ENCODE measurements at regions not wholly inside any gene's neighbourhood (a gene's known extent, or its start where the extent isn't known, plus 50 kb on each side); places are given as distances from the start of the nearest gene placed in this dataset.
A peak's percentile ranks its signal among the peaks of the same experiment; 100 is the strongest.

GRCh38 chr6:43910638-43911353 is 140.8 kb downstream of the VEGFA start (continued):
- TF ChIP-seq POLR3A (IDR thresholded peaks at IDR 0.05; ENCODE audit: borderline replicate concordance, extremely low read depth, insufficient read depth, insufficient read length) (no peak), NFYB (IDR thresholded peaks at IDR 0.05; ENCODE audit: extremely low read depth, insufficient read length) (no peak), C11orf30 (IDR thresholded peaks at IDR 0.05; ENCODE audit: low read depth) (no peak), TFAM (CRISPR knock-in tag; conservative IDR thresholded peaks at IDR 0.05) (no peak), THRAP3 (IDR thresholded peaks at IDR 0.05; ENCODE audit: borderline replicate concordance) (no peak), ZNF408 (CRISPR knock-in tag; IDR thresholded peaks at IDR 0.05; ENCODE audit: low read depth) (no peak), EGR1 (conservative IDR thresholded peaks at IDR 0.05) (no peak), PHF8 (IDR thresholded peaks at IDR 0.05; ENCODE audit: borderline replicate concordance, low read length) (peak; percentile 16; the same call in 1 of the 2 replicates), BCL6 (CRISPR knock-in tag; IDR thresholded peaks at IDR 0.05) (peak; percentile 41; the same call in 1 of the 2 replicates), REST (IDR thresholded peaks at IDR 0.05; ENCODE audit: borderline replicate concordance) (0 out of 2 replicates have a peak, but pooled peaks have one; percentile 27), REST (CRISPR knock-in tag; IDR thresholded peaks at IDR 0.05; ENCODE audit: low read depth) (peak; percentile 56; the same call in 1 of the 2 replicates), FOXK2 (conservative IDR thresholded peaks at IDR 0.05 in 1 of 2, IDR thresholded peaks at IDR 0.05 in 1 of 2; ENCODE audit: low read depth in 2 of 2) (peak in 1 of 2 experiments; percentile 79; a peak in 3 of 4 replicates), MAFF (IDR thresholded peaks at IDR 0.05; ENCODE audit: low read length) (no peak), MTA2 (IDR thresholded peaks at IDR 0.05; ENCODE audit: low read depth) (no peak), NRF1 (conservative IDR thresholded peaks at IDR 0.05 in 1 of 2, IDR thresholded peaks at IDR 0.05 in 1 of 2) (peak; percentile 32 to 46; a peak in 2 of 4 replicates), ZNF232 (CRISPR knock-in tag; IDR thresholded peaks at IDR 0.05) (no peak)
- TF ChIP-seq, protein P1, sequence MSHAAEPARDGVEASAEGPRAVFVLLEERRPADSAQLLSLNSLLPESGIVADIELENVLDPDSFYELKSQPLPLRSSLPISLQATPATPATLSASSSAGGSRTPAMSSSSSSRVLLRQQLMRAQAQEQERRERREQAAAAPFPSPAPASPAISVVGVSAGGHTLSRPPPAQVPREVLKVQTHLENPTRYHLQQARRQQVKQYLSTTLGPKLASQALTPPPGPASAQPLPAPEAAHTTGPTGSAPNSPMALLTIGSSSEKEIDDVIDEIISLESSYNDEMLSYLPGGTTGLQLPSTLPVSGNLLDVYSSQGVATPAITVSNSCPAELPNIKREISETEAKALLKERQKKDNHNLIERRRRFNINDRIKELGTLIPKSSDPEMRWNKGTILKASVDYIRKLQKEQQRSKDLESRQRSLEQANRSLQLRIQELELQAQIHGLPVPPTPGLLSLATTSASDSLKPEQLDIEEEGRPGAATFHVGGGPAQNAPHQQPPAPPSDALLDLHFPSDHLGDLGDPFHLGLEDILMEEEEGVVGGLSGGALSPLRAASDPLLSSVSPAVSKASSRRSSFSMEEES (CRISPR knock-in tag; IDR thresholded peaks at IDR 0.05): no peak
- TF ChIP-seq, protein P2, sequence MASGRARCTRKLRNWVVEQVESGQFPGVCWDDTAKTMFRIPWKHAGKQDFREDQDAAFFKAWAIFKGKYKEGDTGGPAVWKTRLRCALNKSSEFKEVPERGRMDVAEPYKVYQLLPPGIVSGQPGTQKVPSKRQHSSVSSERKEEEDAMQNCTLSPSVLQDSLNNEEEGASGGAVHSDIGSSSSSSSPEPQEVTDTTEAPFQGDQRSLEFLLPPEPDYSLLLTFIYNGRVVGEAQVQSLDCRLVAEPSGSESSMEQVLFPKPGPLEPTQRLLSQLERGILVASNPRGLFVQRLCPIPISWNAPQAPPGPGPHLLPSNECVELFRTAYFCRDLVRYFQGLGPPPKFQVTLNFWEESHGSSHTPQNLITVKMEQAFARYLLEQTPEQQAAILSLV (tag; IDR thresholded peaks at IDR 0.05): peak; percentile 90

All from K562 (cell line).